PC-9 (cell line): ENCODE measurements at regions not wholly inside any gene's neighbourhood (a gene's known extent, or its start where the extent isn't known, plus 50 kb on each side); places are given as distances from the start of the nearest gene placed in this dataset.
"Not testable (repeated sequence)": the region's sequence is repeated elsewhere in the genome, so short reads cannot be mapped to it uniquely, and the experiment has no call there.

ENCODE experiments used
- BruUV-seq: library from RNA; stranded (reverse); fragments of 400-500 nt; replicated peaks from 2 replicates; lab custom pipeline; 2021; lab: Mats Ljungman, UMichigan
- CTCF ChIA-PET: fragments of 300-600 bp; sonication (Branson Sonifier 250); formaldehyde crosslinking; loops from one replicate; lab custom pipeline; 2022; ENCODE audit warnings: antibody characterized with exemption; lab: Charles Lee
- POLR2A ChIA-PET: fragments of 300-600 bp; sonication (Branson Sonifier 250); formaldehyde crosslinking; loops from one replicate; lab custom pipeline; 2022; ENCODE audit warnings: antibody characterized with exemption; ENCODE audit not compliant: unreplicated experiment; lab: Charles Lee
- DNase-seq, 2 experiments: peaks; one replicate each; pipeline versions ENCODE4 v3.0.0 to v3.0.0-alpha.2; 2015 to 2022; ENCODE audit warnings: mixed read lengths in 1 of 2
- H2AFZ ChIP-seq: fragments of 200-600 bp; sonication (generic); 2 replicates; pipeline ENCODE4 v1.8.1; 2017; ENCODE audit warnings: antibody characterized with exemption
- H3F3A ChIP-seq: fragments of 200-600 bp; sonication (generic); 2 replicates; pipeline ENCODE4 v1.8.1; 2017; ENCODE audit warnings: antibody characterized with exemption, mild to moderate bottlenecking, low read depth; ENCODE audit not compliant: insufficient read depth
- H3K27ac ChIP-seq: fragments of 200-600 bp; sonication (generic); 2 replicates; pipeline ENCODE4 v1.6.1; 2016; ENCODE audit warnings: mixed run types
- H3K27me3 ChIP-seq: fragments of 200-600 bp; sonication (generic); 2 replicates; pipeline ENCODE4 v1.6.1; 2016; ENCODE audit warnings: low read depth, mixed run types; ENCODE audit not compliant: insufficient read depth
- H3K36me3 ChIP-seq: fragments of 200-600 bp; sonication (generic); 2 replicates; pipeline ENCODE4 v1.6.1; 2016; ENCODE audit warnings: low read depth, mixed run types
- H3K4me1 ChIP-seq: fragments of 200-600 bp; sonication (generic); replicated peaks from 2 replicates; pipeline ENCODE4 v1.6.1; 2016; ENCODE audit warnings: mixed run types; ENCODE audit not compliant: insufficient read depth
- H3K4me2 ChIP-seq: fragments of 200-600 bp; sonication (generic); 2 replicates; pipeline ENCODE4 v1.6.1; 2017; ENCODE audit warnings: mixed run types
- H3K4me3 ChIP-seq: fragments of 200-600 bp; sonication (generic); 2 replicates; pipeline ENCODE4 v1.6.1; 2016; ENCODE audit warnings: mixed run types
- H3K79me2 ChIP-seq: fragments of 200-600 bp; sonication (generic); 2 replicates; pipeline ENCODE4 v1.6.1; 2017; ENCODE audit warnings: low read depth, mixed run types
- H3K9me2 ChIP-seq: fragments of 200-600 bp; sonication (generic); 2 replicates; pipeline ENCODE4 v1.8.1; 2017; ENCODE audit warnings: mild to moderate bottlenecking; ENCODE audit not compliant: insufficient read depth
- H3K9me3 ChIP-seq: fragments of 200-600 bp; sonication (generic); 2 replicates; pipeline ENCODE4 v1.8.1; 2016; ENCODE audit warnings: low read depth; ENCODE audit not compliant: insufficient read depth
- H4K20me1 ChIP-seq: fragments of 200-600 bp; sonication (generic); 2 replicates; pipeline ENCODE4 v1.8.1; 2017; ENCODE audit not compliant: insufficient read depth
- EZH2 ChIP-seq: fragments of 200-600 bp; sonication (generic); IDR thresholded peaks from 2 replicates; pipeline ENCODE4 v1.8.0; 2017; ENCODE audit warnings: antibody characterized with exemption, low read depth
- intact Hi-C: fragments of 100-400 bp; cut with micrococcal nuclease; formaldehyde crosslinking; loops from one replicate; pipeline ENCODE4 v1.10.0; 2022; ENCODE audit not compliant: unreplicated experiment
- TF ChIP-seq, protein P1 (sequence below): fragments of 200-600 bp; sonication (generic); conservative IDR thresholded peaks from 2 replicates; pipeline ENCODE4 v1.6.1; 2017; ENCODE audit warnings: mixed run types, antibody characterized with exemption, mild to moderate bottlenecking, moderate library complexity

DNA sequence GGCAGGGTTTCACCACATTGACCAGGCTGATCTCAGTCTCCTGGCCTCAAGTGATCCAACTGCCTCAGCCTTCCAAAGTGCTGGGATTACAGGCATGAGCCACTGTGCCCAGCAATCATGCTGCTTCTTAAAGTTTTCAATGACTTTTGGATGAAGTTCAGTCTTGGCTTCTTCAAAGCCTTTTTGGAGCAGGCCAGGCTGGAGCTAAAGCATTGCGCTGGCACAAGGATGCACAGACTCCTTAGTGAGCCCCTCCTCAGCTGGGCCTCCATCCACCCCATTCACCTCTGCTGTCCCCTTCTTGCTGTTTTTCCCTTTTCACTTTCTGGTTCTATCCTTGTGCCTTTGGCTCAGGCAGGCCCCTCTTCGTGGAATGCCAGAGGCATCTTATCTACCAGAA, 638.6 kb downstream of the TYW1 start:
- H3K9me2 ChIP-seq = no peaks in the 10 kb centered on the region
- no peak overlapping the region for H3K4me2 ChIP-seq
- no peaks in the 10 kb centered on the region for H3F3A ChIP-seq
- no peaks in the 10 kb centered on the region for H3K36me3 ChIP-seq
- intact Hi-C loops = no loop called here
- H3K4me1 ChIP-seq = no peaks in the 10 kb centered on the region
- no peaks in the 10 kb centered on the region for H3K79me2 ChIP-seq
- BruUV-seq = no TSS peak
- H3K4me3 ChIP-seq = no peak overlapping the region
- H3K9me3 ChIP-seq = no peaks in the 10 kb centered on the region
- no peak for TF ChIP-seq EZH2
- TF ChIP-seq, protein P1, sequence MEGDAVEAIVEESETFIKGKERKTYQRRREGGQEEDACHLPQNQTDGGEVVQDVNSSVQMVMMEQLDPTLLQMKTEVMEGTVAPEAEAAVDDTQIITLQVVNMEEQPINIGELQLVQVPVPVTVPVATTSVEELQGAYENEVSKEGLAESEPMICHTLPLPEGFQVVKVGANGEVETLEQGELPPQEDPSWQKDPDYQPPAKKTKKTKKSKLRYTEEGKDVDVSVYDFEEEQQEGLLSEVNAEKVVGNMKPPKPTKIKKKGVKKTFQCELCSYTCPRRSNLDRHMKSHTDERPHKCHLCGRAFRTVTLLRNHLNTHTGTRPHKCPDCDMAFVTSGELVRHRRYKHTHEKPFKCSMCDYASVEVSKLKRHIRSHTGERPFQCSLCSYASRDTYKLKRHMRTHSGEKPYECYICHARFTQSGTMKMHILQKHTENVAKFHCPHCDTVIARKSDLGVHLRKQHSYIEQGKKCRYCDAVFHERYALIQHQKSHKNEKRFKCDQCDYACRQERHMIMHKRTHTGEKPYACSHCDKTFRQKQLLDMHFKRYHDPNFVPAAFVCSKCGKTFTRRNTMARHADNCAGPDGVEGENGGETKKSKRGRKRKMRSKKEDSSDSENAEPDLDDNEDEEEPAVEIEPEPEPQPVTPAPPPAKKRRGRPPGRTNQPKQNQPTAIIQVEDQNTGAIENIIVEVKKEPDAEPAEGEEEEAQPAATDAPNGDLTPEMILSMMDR = no peak
- ChIA-PET POLR2A (no interaction called here), CTCF (no interaction called here)
- H4K20me1 ChIP-seq = no peaks in the 10 kb centered on the region
- H3K27ac ChIP-seq = no peak overlapping the region
- no peak overlapping the region for H2AFZ ChIP-seq
- peaks cover 33% of the 10 kb centered on the region for H3K27me3 ChIP-seq
- no peak for DNase-seq

DNA sequence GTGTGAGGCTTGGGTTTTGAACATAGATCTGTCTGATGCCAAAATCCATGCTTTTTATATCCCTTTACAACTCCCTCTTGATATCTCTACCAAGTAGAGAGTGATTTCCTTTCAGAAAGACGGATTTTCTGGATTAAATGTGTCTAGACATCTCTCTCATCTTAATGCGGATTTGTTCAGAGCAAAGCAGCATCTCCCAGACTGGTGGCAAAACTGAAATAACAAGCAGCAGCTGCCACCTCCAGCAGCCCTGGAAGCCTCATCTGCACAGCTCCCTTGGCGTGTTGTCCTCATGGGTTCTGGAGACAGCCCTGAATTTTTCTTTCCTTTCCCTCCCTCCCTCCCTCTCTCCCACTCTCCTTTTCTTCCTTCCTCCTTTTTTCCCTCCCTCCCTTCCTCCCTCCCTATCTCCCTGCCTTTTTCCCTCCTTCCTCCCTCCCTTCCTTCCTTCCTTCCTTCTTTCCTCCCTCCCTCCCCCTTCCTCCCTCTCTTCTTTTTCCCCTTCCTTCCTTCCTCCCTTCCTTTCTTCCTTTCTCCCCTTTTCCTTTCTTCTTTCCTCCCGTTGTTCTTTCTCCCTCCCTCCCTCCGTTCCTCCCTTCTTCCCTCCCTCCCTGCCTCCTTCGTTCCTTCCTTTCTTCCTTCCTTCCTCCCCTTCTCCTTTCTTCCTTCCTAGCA, 639.9 kb downstream of the TYW1 start:
- TF ChIP-seq, protein P1 = no peak
- TF ChIP-seq EZH2 = no peak
- H3K27ac ChIP-seq = no peak overlapping the region
- no TSS peak for BruUV-seq
- H3F3A ChIP-seq = no peaks in the 10 kb centered on the region
- no peak for DNase-seq
- no peaks in the 10 kb centered on the region for H3K4me1 ChIP-seq
- intact Hi-C loops = no loop called here
- no peaks in the 10 kb centered on the region for H3K79me2 ChIP-seq
- no peak overlapping the region for H2AFZ ChIP-seq
- H4K20me1 ChIP-seq = no peaks in the 10 kb centered on the region
- H3K36me3 ChIP-seq = no peaks in the 10 kb centered on the region
- CTCF ChIA-PET = no interaction called here
- POLR2A ChIA-PET = no interaction called here
- peaks cover 21% of the 10 kb centered on the region; the same call in 1 of the 2 replicates for H3K27me3 ChIP-seq
- H3K9me2 ChIP-seq = no peaks in the 10 kb centered on the region
- H3K9me3 ChIP-seq = no peaks in the 10 kb centered on the region
- no peak overlapping the region for H3K4me3 ChIP-seq
- no peak overlapping the region for H3K4me2 ChIP-seq

DNA sequence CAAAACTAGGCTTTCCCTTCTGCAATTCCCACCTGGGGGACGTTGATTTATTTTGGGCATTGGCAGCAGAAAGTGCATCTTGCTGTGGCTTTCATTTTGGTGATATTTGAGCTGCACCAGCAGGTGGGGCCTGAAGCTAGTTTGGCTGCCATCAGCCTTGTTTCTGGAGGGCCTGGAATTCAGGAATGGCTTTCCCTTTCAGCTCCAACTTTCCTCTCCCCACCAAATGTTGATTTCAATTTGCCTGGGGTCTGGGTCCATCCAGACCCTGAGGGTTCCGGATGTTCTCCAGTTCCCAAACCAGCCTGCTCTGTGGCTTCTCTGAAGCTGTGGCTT, 640.4 kb downstream of the TYW1 start:
- no peaks in the 10 kb centered on the region for H3F3A ChIP-seq
- peaks cover 17% of the 10 kb centered on the region; the same call in 1 of the 2 replicates for H3K27me3 ChIP-seq
- H3K9me3 ChIP-seq = no peaks in the 10 kb centered on the region
- H3K9me2 ChIP-seq = no peaks in the 10 kb centered on the region
- POLR2A ChIA-PET = no interaction called here
- no peaks in the 10 kb centered on the region for H3K36me3 ChIP-seq
- intact Hi-C loops = no loop called here
- H3K27ac ChIP-seq = no peak overlapping the region
- H3K4me2 ChIP-seq = no peak overlapping the region
- no peak overlapping the region for H2AFZ ChIP-seq
- H3K79me2 ChIP-seq = no peaks in the 10 kb centered on the region
- no peak overlapping the region for H3K4me3 ChIP-seq
- H3K4me1 ChIP-seq = no peaks in the 10 kb centered on the region
- CTCF ChIA-PET = no interaction called here
- H4K20me1 ChIP-seq = no peaks in the 10 kb centered on the region
- DNase-seq = no peak
- no TSS peak for BruUV-seq
- TF ChIP-seq, protein P1 = no peak
- TF ChIP-seq EZH2 = no peak

DNA sequence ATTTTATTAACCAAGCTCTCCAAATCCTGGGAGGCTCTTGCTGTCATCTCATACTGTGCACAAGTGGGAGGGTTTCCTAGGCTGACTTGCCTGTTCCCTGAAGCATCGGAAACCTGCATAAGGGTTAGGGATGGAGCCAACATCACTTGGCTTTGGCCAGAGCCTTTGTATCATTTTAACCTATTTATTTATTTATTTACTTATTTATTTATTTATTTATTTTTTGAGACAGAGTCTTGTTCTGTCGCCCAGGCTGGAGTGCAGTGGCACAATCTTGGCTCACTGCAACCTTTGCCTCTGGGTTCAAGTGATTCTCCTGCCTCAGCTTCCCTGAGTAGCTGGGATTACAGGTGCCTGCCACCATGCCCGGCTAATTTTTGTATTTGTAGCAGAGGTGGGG, 645.9 kb downstream of the TYW1 start:
- H3K4me2 ChIP-seq, POLR2A ChIA-PET, H3K36me3 ChIP-seq, H3K9me3 ChIP-seq, CTCF ChIA-PET, H4K20me1 ChIP-seq, H2AFZ ChIP-seq, H3K4me3 ChIP-seq, H3K27ac ChIP-seq, H3K4me1 ChIP-seq, BruUV-seq, H3K9me2 ChIP-seq, DNase-seq, intact Hi-C loops, H3K79me2 ChIP-seq, H3F3A ChIP-seq: not testable (repeated sequence)
- H3K27me3 ChIP-seq = peaks cover 12% of the 10 kb centered on the region; the same call in 1 of the 2 replicates
